Astrocyte (in vitro differentiated cells and primary cell): ENCODE measurements at regions not wholly inside any gene's neighbourhood (a gene's known extent, or its start where the extent isn't known, plus 50 kb on each side); places are given as distances from the start of the nearest gene placed in this dataset.

ENCODE experiments used
- EZH2 ChIP-seq: IDR thresholded peaks from 2 replicates; pipeline ENCODE4 v1.6.1; 2012; ENCODE audit warnings: mild to moderate bottlenecking, low read length, inconsistent platforms; ENCODE audit not compliant: insufficient read depth
- TF ChIP-seq, protein P1 (sequence below): IDR thresholded peaks from 2 replicates; pipeline ENCODE4 v1.5.1; 2011; ENCODE audit warnings: low read depth, mild to moderate bottlenecking, inconsistent platforms, low read length, moderate library complexity; ENCODE audit not compliant: insufficient read depth

DNA sequence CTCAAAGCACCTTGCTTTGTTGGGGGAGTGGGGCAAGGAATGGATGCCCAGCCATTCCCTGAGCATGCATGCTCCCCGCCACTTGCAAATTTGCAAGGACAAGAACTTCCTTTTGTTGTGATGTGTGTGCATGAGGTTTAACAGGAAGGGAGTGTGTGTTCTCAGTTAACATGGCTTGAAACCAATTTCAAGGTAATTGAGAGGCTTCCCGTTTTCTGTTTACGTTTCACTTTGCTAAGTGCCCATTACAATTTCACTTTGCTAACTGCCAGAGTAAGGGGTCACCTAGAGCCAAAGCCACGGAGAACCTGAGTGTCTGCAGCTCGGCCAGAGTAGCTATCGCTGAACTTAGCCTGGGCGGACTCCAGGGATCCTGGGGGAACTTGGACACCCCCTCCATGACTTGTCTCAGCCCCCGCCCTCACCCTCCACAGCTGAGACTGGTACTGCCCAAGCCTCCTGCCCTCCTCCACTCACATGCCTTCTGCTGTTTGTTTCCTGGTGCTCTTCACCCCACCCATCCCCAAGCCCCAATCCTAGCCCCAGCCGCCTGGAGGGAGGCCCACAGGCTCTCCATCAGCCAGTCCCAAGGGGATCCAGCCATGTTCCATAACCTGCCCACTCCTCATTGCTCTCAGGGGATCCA is 53.6 kb upstream of the LAPTM4A start:
- TF ChIP-seq, protein P1, sequence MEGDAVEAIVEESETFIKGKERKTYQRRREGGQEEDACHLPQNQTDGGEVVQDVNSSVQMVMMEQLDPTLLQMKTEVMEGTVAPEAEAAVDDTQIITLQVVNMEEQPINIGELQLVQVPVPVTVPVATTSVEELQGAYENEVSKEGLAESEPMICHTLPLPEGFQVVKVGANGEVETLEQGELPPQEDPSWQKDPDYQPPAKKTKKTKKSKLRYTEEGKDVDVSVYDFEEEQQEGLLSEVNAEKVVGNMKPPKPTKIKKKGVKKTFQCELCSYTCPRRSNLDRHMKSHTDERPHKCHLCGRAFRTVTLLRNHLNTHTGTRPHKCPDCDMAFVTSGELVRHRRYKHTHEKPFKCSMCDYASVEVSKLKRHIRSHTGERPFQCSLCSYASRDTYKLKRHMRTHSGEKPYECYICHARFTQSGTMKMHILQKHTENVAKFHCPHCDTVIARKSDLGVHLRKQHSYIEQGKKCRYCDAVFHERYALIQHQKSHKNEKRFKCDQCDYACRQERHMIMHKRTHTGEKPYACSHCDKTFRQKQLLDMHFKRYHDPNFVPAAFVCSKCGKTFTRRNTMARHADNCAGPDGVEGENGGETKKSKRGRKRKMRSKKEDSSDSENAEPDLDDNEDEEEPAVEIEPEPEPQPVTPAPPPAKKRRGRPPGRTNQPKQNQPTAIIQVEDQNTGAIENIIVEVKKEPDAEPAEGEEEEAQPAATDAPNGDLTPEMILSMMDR = no peak
- no peak for TF ChIP-seq EZH2
